Activated CD4-positive, alpha-beta memory T cell treated with anti-CD3 and anti-CD28 coated beads, Interleukin-2, amount 10 ng/mL, durations not matched to agents 7 days and 5 days (primary cell): ENCODE measurements at regions not wholly inside any gene's neighbourhood (a gene's known extent, or its start where the extent isn't known, plus 50 kb on each side); places are given as distances from the start of the nearest gene placed in this dataset.

Experiments
- CTCF ChIA-PET: fragments of 350-600 bp; sonication (Branson Sonifier 250); formaldehyde crosslinking; loops from one replicate; lab custom pipeline; 2021; ENCODE audit warnings: antibody characterized with exemption, inconsistent platforms; lab: Charles Lee
- POLR2A ChIA-PET: fragments of 350-600 bp; sonication (Branson Sonifier 250); formaldehyde crosslinking; loops from one replicate; lab custom pipeline; 2021; ENCODE audit warnings: antibody characterized with exemption; lab: Charles Lee
- DNase-seq: peaks from one replicate; pipeline ENCODE4 v3.0.0-alpha.2; 2020
- H3K27ac Mint-ChIP-seq: one replicate; pipeline ENCODE4 v1.8.0; 2021; ENCODE audit warnings: mild to moderate bottlenecking, mixed read lengths
- H3K27me3 Mint-ChIP-seq: one replicate; pipeline ENCODE4 v1.8.0; 2021; ENCODE audit warnings: mixed read lengths
- H3K36me3 Mint-ChIP-seq: one replicate; pipeline ENCODE4 v1.8.0; 2021; ENCODE audit warnings: low read depth, mixed read lengths
- H3K4me1 Mint-ChIP-seq: one replicate; pipeline ENCODE4 v1.8.0; 2021; ENCODE audit warnings: mixed read lengths
- H3K4me3 Mint-ChIP-seq: one replicate; pipeline ENCODE4 v1.8.0; 2021; ENCODE audit warnings: mild to moderate bottlenecking, mixed read lengths
- H3K9me3 Mint-ChIP-seq: one replicate; pipeline ENCODE4 v1.8.0; 2021; ENCODE audit warnings: mixed read lengths

DNA sequence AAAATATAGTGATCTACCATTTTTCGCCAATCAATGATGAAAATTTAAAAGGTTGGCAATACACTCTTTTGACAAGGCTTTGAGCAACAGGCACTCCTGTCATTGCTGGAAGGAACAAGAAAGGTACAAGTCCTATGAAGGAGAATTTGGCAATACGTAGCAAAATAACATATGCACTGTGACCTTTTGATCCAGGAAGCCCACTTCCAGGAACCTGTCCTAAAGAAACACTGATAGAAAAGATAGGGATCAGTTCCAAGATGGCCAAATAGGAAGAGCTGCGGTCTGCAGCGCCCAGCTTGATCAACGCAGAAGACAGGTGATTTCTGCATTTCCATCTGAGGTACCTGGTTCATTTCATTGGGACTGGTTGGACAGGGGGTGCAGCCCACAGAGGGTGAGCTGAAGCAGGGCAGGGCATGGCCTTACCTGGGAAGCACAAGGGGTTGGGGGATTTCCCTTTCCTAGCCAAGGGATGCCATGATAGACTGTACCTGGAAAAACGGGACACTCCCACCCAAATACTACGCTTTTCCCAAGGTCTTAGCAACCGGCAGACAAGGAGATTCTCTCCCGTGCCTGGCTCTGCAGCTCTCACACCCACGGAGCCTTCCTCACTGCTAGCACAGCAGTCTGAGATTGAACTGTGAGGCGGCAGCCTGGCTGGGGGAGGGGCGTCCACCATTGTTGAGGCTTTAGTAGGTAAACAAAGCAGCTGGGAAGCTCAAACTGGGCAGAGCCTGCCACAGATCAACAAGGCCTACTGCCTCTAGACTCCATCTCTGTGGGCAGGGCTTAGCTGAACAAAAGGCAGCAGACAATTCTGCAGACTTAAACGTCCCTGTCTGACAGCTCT is 69.7 kb upstream of the GALNT18 start:
- DNase-seq, result no peak
- Mint-ChIP-seq H3K27me3 (peaks cover 14% of the 10 kb centered on the region), H3K4me1 (no peaks in the 10 kb centered on the region), H3K9me3 (no peaks in the 10 kb centered on the region), H3K36me3 (no peaks in the 10 kb centered on the region), H3K27ac (no peak overlapping the region), H3K4me3 (no peak overlapping the region)
- POLR2A ChIA-PET, result no interaction called here
- CTCF ChIA-PET, result no interaction called here

DNA sequence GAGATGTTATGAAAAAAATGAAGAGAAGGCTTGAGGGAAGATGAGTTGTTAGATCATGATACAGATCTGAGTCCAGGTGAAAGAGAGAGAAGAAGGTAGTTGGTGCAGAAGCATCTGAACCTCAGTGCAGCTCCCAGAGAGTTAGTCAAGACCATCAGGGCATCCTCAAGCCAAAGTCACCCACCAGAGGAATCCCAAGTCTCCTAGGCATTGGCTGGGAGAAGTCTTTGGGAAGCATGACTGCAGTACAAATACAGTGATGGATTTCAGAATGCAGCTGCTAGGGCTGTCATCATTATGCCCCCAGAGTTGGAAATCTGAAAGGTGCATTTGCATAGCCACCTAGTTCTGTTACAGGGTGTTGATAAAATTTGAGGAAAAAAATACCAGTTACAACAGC is 59.7 kb upstream of the GALNT18 start:
- ChIA-PET CTCF (no interaction called here), POLR2A (no interaction called here)
- H3K4me3 Mint-ChIP-seq, result no peak overlapping the region
- H3K9me3 Mint-ChIP-seq, result no peaks in the 10 kb centered on the region
- no peaks in the 10 kb centered on the region for H3K36me3 Mint-ChIP-seq
- no peak for DNase-seq
- no peaks in the 10 kb centered on the region for H3K4me1 Mint-ChIP-seq
- no peak overlapping the region for H3K27ac Mint-ChIP-seq
- H3K27me3 Mint-ChIP-seq, result peaks cover 23% of the 10 kb centered on the region

DNA sequence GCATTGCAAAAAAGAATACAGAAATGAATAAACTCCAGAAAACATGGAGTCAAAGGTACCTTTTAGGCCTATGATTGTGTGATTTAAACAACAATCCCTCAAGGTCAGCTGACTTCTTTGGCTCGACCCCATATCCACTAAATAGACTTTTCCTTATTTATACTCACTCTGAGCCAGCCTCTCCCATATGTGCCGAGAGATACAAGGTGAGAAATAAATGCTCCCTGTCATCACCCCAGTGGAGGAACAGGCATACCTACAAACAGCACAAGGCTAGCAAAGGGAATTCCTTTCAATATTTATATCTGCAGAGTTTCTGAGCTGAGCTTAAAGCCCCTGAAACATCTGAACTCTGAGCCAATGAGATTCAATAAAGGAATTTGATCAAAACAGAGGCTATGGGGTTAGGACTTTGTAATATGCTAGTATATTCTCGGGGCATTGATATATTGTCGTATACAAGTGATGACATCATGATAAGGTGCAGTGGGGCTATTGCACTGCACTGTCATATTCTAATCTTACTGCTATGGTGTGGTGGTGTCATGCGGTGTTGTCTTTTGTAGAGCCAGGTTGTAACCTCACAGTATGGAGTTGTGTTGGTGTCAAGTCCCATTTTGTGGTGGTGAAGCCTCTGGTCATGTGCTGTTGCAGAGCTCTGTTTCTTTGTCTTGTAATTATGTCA is 56.0 kb upstream of the GALNT18 start:
- no peaks in the 10 kb centered on the region for H3K9me3 Mint-ChIP-seq
- no peak overlapping the region for H3K4me3 Mint-ChIP-seq
- no peak overlapping the region for H3K27ac Mint-ChIP-seq
- DNase-seq, result no peak
- H3K27me3 Mint-ChIP-seq, result peaks cover 15% of the 10 kb centered on the region
- H3K4me1 Mint-ChIP-seq, result no peaks in the 10 kb centered on the region
- no peaks in the 10 kb centered on the region for H3K36me3 Mint-ChIP-seq
- CTCF ChIA-PET, result no interaction called here
- POLR2A ChIA-PET, result no interaction called here

DNA sequence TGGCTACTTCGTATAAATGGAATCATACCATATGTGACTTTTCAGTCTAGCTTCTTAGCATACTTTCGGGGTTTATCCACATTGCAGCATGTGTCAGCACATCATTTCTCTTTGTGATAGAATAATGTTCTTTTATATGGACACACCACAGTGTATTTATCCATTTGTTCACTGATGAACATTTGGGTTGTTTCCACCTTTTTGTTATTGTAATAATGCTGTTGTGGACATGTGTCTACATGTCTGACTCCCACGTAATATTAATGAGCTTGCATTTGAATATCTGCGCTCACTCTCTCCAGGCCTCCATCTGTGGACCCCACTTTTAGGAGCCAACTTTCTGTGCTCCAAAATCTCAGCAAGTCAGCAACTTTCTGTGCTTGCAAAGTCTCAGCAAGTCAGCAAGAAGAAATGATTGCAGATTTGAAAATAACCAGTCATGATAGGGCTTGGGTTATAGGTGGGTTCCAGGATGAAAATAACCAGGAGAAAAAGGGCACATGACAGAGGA is 53.9 kb upstream of the GALNT18 start:
- no peaks in the 10 kb centered on the region for H3K9me3 Mint-ChIP-seq
- H3K36me3 Mint-ChIP-seq, result no peaks in the 10 kb centered on the region
- CTCF ChIA-PET, result no interaction called here

DNA sequence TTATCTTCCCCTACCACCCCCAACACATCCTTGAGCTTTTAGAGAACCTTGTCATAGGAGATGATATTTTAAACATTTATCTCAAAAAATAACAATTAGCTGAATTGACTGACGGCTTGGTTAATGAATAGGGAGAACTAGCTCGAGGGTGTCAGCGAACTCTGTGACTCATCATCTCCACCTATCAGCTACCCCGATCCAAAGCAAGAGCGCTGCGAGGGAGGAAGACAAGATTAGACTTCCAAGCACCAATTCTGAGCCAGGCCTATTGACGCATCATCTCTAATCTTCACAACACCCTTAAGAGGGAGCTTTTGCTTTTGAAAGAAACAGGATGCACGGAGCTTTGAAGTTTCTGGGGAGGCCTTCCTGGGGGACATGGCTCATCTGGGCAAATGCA is 51.0 kb upstream of the GALNT18 start:
- Mint-ChIP-seq H3K9me3 (no peaks in the 10 kb centered on the region), H3K4me3 (no peak overlapping the region), H3K36me3 (no peaks in the 10 kb centered on the region), H3K27ac (no peak overlapping the region), H3K27me3 (peaks cover 5% of the 10 kb centered on the region), H3K4me1 (no peaks in the 10 kb centered on the region)
- CTCF ChIA-PET, result no interaction called here
- POLR2A ChIA-PET, result no interaction called here
- no peak for DNase-seq

More for the DNA sequence above, 53.9 kb upstream of the GALNT18 start:
- H3K27ac Mint-ChIP-seq, result no peak overlapping the region
- H3K27me3 Mint-ChIP-seq, result peaks cover 4% of the 10 kb centered on the region
- DNase-seq, result no peak
- POLR2A ChIA-PET, result no interaction called here
- H3K4me1 Mint-ChIP-seq, result no peaks in the 10 kb centered on the region
- H3K4me3 Mint-ChIP-seq, result no peak overlapping the region

DNA sequence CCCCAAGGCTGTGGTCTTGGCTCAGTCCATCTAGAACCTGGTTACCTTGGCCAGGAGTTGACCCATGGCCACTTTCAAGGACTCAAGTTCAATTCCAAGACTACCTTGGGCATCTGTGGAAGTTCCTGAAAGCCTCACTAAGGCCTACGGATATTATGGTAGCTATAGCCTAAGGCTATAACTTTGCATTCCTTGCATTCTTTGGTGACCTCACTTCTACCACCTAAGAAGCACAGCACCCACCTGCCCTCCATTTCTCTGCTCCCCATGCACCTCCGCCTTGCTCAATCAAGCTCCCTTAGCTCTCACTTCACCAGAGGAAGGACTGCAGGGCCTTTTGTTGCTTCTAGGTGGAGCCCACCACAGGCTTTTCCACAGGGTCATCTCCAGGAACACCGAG is 50.3 kb upstream of the GALNT18 start:
- POLR2A ChIA-PET, result no interaction called here
- H3K4me1 Mint-ChIP-seq, result no peaks in the 10 kb centered on the region
- peaks cover 10% of the 10 kb centered on the region for H3K27me3 Mint-ChIP-seq
- no peak overlapping the region for H3K27ac Mint-ChIP-seq
- no peaks in the 10 kb centered on the region for H3K9me3 Mint-ChIP-seq
- H3K36me3 Mint-ChIP-seq, result no peaks in the 10 kb centered on the region
- DNase-seq, result no peak
- no peak overlapping the region for H3K4me3 Mint-ChIP-seq
- CTCF ChIA-PET, result no interaction called here
